HEK293 (cell line): ENCODE measurements at regions not wholly inside any gene's neighbourhood (a gene's known extent, or its start where the extent isn't known, plus 50 kb on each side); places are given as distances from the start of the nearest gene placed in this dataset.
"Not testable (repeated sequence)": the region's sequence is repeated elsewhere in the genome, so short reads cannot be mapped to it uniquely, and the experiment has no call there.

Source experiments
- CTCF ChIA-PET: fragments of 350-600 bp; formaldehyde crosslinking; extraction: SDS; loops from one replicate; lab custom pipeline; 2021; ENCODE audit warnings: antibody characterized with exemption; lab: Yijun Ruan, JAX
- POLR2A ChIA-PET: fragments of 300-600 bp; formaldehyde crosslinking; extraction: SDS; loops from one replicate; lab custom pipeline; 2020; ENCODE audit warnings: antibody characterized with exemption, inconsistent platforms; lab: Yijun Ruan, JAX
- H3K27ac ChIP-seq: fragments of 200-500 bp; sonication (Bioruptor generic); 2 replicates; pipeline ENCODE4 v1.5.1; 2014; ENCODE audit warnings: low read depth, low read length, control low read depth, inconsistent platforms; ENCODE audit errors: extremely low read depth
- H3K36me3 ChIP-seq, 2 experiments: fragments of 200-500 bp in 1 of 2; sonication (Bioruptor generic) in 1 of 2; 1 replicate in 1 of 2; 2 replicates in 1 of 2; pipeline ENCODE4 v1.5.1; 2014 to 2017; ENCODE audit warnings: inconsistent platforms in 2 of 2, low read length in 2 of 2; ENCODE audit not compliant: control insufficient read depth in 2 of 2, insufficient read depth in 1 of 2
- H3K4me1 ChIP-seq: fragments of 200-500 bp; sonication (Bioruptor generic); 2 replicates; pipeline ENCODE4 v1.5.1; 2014; ENCODE audit warnings: mild to moderate bottlenecking, low read length, inconsistent platforms; ENCODE audit not compliant: control insufficient read depth, insufficient read depth
- H3K4me3 ChIP-seq: 2 replicates; pipeline ENCODE4 v1.5.1; 2011; ENCODE audit warnings: low read depth, mild to moderate bottlenecking, control low read depth, low read length, moderate library complexity
- H3K9me3 ChIP-seq: fragments of 200-500 bp; sonication (Bioruptor generic); 2 replicates; pipeline ENCODE4 v1.5.1; 2014; ENCODE audit warnings: low read depth, low read length, inconsistent platforms; ENCODE audit not compliant: control insufficient read depth, insufficient read depth
- REPIN1 ChIP-seq: fragments of 450-650 bp; formaldehyde crosslinking; IDR thresholded peaks from 2 replicates; pipeline ENCODE4 v1.5.1; 2017; ENCODE audit warnings: missing biosample characterization, missing genetic modification characterization, low read depth
- SETDB1 ChIP-seq: IDR thresholded peaks from one replicate; pipeline ENCODE4 v1.6.1; 2017; ENCODE audit warnings: mild to moderate bottlenecking, low read length, moderate library complexity, mixed read lengths; ENCODE audit not compliant: insufficient read length
- ZFHX2 ChIP-seq: fragments of 450-650 bp; formaldehyde crosslinking; conservative IDR thresholded peaks from 2 replicates; pipeline ENCODE4 v1.5.1; 2016; ENCODE audit warnings: missing biosample characterization, missing genetic modification characterization
- ZNF140 ChIP-seq: fragments of 450-650 bp; formaldehyde crosslinking; IDR thresholded peaks from 2 replicates; pipeline ENCODE4 v1.5.1; 2016; ENCODE audit warnings: missing biosample characterization, missing genetic modification characterization
- ZNF175 ChIP-seq: fragments of 450-650 bp; formaldehyde crosslinking; IDR thresholded peaks from 2 replicates; pipeline ENCODE4 v1.5.1; 2016; ENCODE audit warnings: missing biosample characterization, missing genetic modification characterization
- ZNF221 ChIP-seq: fragments of 450-650 bp; formaldehyde crosslinking; IDR thresholded peaks from 2 replicates; pipeline ENCODE4 v1.5.1; 2017; ENCODE audit warnings: missing biosample characterization, missing genetic modification characterization, borderline replicate concordance
- ZNF24 ChIP-seq: fragments of 450-650 bp; formaldehyde crosslinking; IDR thresholded peaks from 2 replicates; pipeline ENCODE4 v1.5.1; 2016; ENCODE audit warnings: missing biosample characterization, missing genetic modification characterization
- ZNF404 ChIP-seq: fragments of 450-650 bp; formaldehyde crosslinking; IDR thresholded peaks from 2 replicates; pipeline ENCODE4 v1.5.1; 2017; ENCODE audit warnings: missing biosample characterization, missing genetic modification characterization
- ZNF76 ChIP-seq: fragments of 450-650 bp; formaldehyde crosslinking; IDR thresholded peaks from 2 replicates; pipeline ENCODE4; 2016; ENCODE audit warnings: low read depth, missing biosample characterization, missing genetic modification characterization, borderline replicate concordance
- ZNF830 ChIP-seq: fragments of 450-650 bp; IDR thresholded peaks from 2 replicates; pipeline ENCODE4 v1.5.0; 2018; ENCODE audit warnings: missing biosample characterization, missing genetic modification characterization, low read depth, mild to moderate bottlenecking, moderate library complexity
- ZSCAN16 ChIP-seq: fragments of 450-650 bp; formaldehyde crosslinking; IDR thresholded peaks from 2 replicates; pipeline ENCODE4 v1.5.1; 2016; ENCODE audit warnings: missing biosample characterization, missing genetic modification characterization
- TF ChIP-seq, protein P1 (sequence below): fragments of 450-650 bp; formaldehyde crosslinking; IDR thresholded peaks from 2 replicates; pipeline ENCODE4 v1.5.1; 2016; ENCODE audit warnings: missing biosample characterization, missing genetic modification characterization
- TF ChIP-seq, protein P2 (sequence below): fragments of 450-650 bp; formaldehyde crosslinking; IDR thresholded peaks from 2 replicates; pipeline ENCODE4 v1.5.1; 2016; ENCODE audit warnings: missing biosample characterization, missing genetic modification characterization
- TF ChIP-seq, protein P3 (sequence below): fragments of 450-650 bp; formaldehyde crosslinking; IDR thresholded peaks from 2 replicates; pipeline ENCODE4 v1.5.1; 2016; ENCODE audit warnings: missing biosample characterization, missing genetic modification characterization
- TF ChIP-seq, protein P4 (sequence below): fragments of 450-650 bp; formaldehyde crosslinking; IDR thresholded peaks from 2 replicates; pipeline ENCODE4 v1.5.1; 2016; ENCODE audit warnings: missing biosample characterization, missing genetic modification characterization
- TF ChIP-seq, protein P5 (sequence below): fragments of 450-650 bp; formaldehyde crosslinking; IDR thresholded peaks from 2 replicates; pipeline ENCODE4 v1.5.1; 2016; ENCODE audit warnings: missing biosample characterization, missing genetic modification characterization

DNA sequence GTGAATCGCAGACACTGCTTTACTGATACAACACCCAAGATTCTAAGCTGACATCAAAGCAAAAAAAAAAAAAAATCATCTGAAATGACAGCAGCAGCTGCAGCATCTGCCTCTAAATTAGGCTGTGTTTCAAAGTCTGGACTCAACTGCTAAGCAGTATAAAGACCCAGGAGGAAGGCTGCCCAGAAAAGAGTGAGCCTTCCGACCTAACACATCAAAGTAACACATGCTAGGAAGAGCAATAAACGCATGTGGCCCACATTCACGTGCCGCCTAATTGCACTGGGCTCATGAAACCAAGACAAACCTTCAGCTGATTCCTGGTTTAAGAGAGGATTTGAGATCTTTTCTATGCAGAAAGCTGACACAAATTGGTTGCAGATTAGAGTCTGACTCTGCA, 317.1 kb downstream of the ZIC4 start (continued):
- no peak for TF ChIP-seq ZNF221 (tag by site-specific recombination)
- TF ChIP-seq ZNF76, result no peak

DNA sequence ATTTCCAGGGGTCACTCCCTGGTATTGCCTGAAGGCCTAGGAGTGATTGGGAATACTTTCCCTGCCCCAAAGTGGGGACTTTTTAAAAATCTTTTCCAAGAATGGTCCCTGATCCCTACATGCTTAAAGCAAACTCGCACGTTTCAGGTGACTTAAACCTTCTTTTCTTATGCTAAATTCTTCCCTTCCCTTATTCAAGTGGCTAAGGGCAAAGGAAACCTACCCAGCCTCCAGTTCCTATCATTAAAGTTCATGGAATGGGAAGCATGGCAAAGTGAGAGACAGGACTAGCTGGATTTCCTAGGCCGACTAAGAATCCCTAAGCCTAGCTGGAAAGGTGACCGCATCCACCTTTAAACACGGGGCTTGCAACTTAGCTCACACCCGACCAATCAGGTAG, 346.8 kb downstream of the ZIC4 start:
- H3K4me1 ChIP-seq, H3K27ac ChIP-seq, CTCF ChIA-PET, H3K36me3 ChIP-seq, POLR2A ChIA-PET, H3K4me3 ChIP-seq, H3K9me3 ChIP-seq: not testable (repeated sequence)

DNA sequence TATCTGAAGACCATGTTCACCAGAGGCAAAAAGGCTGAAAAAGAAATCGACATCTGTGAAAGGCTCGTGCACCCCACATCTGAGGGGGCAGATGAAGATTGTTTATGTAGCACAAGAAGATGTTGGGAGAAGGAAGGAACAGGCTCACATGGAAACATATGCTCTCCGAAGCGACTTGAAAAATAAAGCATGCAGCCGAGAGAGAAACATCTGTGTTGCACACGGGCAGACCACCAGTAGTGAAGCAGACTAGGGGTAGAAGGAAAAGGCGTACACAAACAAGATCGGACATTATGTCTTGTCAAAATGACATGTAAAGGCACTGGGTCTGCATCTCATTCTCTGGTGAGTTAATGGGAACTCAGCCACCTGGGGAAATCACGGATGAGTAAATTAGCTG, 356.5 kb downstream of the ZIC4 start:
- Histone ChIP-seq H3K27ac (no peak overlapping the region), H3K9me3 (no peaks in the 10 kb centered on the region), H3K4me1 (no peaks in the 10 kb centered on the region), H3K36me3 (no peaks in the 10 kb centered on the region), H3K4me3 (no peak overlapping the region)
- ChIA-PET CTCF (interaction anchor here (0.6 kb wide), 1 partner anchor 37 kb away, joined by 3 read pairs; no protein-coding TSS in a partner anchor), POLR2A (no interaction called here)
- no peak for TF ChIP-seq ZNF404
- no peak for TF ChIP-seq SETDB1
- TF ChIP-seq ZSCAN16, result no peak
- TF ChIP-seq ZNF140 (tag by site-specific recombination), result no peak
- TF ChIP-seq, protein P1, sequence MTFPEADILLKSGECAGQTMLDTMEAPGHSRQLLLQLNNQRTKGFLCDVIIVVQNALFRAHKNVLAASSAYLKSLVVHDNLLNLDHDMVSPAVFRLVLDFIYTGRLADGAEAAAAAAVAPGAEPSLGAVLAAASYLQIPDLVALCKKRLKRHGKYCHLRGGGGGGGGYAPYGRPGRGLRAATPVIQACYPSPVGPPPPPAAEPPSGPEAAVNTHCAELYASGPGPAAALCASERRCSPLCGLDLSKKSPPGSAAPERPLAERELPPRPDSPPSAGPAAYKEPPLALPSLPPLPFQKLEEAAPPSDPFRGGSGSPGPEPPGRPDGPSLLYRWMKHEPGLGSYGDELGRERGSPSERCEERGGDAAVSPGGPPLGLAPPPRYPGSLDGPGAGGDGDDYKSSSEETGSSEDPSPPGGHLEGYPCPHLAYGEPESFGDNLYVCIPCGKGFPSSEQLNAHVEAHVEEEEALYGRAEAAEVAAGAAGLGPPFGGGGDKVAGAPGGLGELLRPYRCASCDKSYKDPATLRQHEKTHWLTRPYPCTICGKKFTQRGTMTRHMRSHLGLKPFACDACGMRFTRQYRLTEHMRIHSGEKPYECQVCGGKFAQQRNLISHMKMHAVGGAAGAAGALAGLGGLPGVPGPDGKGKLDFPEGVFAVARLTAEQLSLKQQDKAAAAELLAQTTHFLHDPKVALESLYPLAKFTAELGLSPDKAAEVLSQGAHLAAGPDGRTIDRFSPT (tag by site-specific recombination), result no peak
- no peak for TF ChIP-seq ZFHX2 (tag by site-specific recombination)
- no peak for TF ChIP-seq ZNF830 (tag by site-specific recombination)
- TF ChIP-seq, protein P2, sequence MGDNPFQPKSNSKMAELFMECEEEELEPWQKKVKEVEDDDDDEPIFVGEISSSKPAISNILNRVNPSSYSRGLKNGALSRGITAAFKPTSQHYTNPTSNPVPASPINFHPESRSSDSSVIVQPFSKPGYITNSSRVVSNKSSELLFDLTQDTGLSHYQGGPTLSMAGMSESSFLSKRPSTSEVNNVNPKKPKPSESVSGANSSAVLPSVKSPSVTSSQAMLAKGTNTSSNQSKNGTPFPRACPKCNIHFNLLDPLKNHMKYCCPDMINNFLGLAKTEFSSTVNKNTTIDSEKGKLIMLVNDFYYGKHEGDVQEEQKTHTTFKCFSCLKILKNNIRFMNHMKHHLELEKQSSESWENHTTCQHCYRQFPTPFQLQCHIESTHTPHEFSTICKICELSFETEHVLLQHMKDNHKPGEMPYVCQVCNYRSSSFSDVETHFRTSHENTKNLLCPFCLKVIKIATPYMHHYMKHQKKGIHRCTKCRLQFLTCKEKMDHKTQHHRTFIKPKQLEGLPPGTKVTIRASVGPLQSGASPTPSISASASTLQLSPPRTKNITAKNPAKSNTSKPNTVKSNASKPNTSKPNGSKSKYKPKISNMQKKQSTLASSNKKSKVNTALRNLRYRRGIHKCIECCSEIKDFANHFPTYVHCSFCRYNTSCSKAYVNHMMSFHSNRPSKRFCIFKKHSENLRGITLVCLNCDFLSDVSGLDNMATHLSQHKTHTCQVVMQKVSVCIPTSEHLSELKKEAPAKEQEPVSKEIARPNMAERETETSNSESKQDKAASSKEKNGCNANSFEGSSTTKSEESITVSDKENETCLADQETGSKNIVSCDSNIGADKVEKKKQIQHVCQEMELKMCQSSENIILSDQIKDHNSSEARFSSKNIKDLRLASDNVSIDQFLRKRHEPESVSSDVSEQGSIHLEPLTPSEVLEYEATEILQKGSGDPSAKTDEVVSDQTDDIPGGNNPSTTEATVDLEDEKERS (tag by site-specific recombination), result no peak
- no peak for TF ChIP-seq REPIN1
- TF ChIP-seq ZNF24, result no peak
- TF ChIP-seq, protein P3, sequence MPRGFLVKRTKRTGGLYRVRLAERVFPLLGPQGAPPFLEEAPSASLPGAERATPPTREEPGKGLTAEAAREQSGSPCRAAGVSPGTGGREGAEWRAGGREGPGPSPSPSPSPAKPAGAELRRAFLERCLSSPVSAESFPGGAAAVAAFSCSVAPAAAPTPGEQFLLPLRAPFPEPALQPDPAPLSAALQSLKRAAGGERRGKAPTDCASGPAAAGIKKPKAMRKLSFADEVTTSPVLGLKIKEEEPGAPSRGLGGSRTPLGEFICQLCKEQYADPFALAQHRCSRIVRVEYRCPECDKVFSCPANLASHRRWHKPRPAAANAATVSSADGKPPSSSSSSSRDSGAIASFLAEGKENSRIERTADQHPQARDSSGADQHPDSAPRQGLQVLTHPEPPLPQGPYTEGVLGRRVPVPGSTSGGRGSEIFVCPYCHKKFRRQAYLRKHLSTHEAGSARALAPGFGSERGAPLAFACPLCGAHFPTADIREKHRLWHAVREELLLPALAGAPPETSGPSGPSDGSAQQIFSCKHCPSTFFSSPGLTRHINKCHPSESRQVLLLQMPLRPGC, result no peak
- TF ChIP-seq, protein P4, sequence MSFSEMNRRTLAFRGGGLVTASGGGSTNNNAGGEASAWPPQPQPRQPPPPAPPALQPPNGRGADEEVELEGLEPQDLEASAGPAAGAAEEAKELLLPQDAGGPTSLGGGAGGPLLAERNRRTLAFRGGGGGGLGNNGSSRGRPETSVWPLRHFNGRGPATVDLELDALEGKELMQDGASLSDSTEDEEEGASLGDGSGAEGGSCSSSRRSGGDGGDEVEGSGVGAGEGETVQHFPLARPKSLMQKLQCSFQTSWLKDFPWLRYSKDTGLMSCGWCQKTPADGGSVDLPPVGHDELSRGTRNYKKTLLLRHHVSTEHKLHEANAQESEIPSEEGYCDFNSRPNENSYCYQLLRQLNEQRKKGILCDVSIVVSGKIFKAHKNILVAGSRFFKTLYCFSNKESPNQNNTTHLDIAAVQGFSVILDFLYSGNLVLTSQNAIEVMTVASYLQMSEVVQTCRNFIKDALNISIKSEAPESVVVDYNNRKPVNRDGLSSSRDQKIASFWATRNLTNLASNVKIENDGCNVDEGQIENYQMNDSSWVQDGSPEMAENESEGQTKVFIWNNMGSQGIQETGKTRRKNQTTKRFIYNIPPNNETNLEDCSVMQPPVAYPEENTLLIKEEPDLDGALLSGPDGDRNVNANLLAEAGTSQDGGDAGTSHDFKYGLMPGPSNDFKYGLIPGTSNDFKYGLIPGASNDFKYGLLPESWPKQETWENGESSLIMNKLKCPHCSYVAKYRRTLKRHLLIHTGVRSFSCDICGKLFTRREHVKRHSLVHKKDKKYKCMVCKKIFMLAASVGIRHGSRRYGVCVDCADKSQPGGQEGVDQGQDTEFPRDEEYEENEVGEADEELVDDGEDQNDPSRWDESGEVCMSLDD, result no peak
- TF ChIP-seq, protein P5, sequence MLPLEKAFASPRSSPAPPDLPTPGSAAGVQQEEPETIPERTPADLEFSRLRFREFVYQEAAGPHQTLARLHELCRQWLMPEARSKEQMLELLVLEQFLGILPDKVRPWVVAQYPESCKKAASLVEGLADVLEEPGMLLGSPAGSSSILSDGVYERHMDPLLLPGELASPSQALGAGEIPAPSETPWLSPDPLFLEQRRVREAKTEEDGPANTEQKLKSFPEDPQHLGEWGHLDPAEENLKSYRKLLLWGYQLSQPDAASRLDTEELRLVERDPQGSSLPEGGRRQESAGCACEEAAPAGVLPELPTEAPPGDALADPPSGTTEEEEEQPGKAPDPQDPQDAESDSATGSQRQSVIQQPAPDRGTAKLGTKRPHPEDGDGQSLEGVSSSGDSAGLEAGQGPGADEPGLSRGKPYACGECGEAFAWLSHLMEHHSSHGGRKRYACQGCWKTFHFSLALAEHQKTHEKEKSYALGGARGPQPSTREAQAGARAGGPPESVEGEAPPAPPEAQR (tag by site-specific recombination), result no peak
- no peak for TF ChIP-seq ZNF175 (tag by site-specific recombination)
